Esophagus (tissue), 2 donors: ENCODE measurements at regions not wholly inside any gene's neighbourhood (a gene's known extent, or its start where the extent isn't known, plus 50 kb on each side); places are given as distances from the start of the nearest gene placed in this dataset.
"Not testable (repeated sequence)": the region's sequence is repeated elsewhere in the genome, so short reads cannot be mapped to it uniquely, and the experiment has no call there.

ENCODE experiments used
- H3K27ac ChIP-seq, 2 donors: one replicate each; pipeline ENCODE4 v1.5.1; 2013; ENCODE audit warnings: low read depth in 2 of 2, mild to moderate bottlenecking in 2 of 2, inconsistent platforms in 1 of 2, low read length in 1 of 2, moderate library complexity in 1 of 2
- H3K27me3 ChIP-seq, 2 donors: one replicate each; pipeline ENCODE4 v1.6.1; 2013; ENCODE audit warnings: low read length in 2 of 2, control low read depth in 1 of 2, mild to moderate bottlenecking in 1 of 2; ENCODE audit not compliant: insufficient read depth in 2 of 2, control insufficient read depth in 1 of 2
- H3K36me3 ChIP-seq, 2 donors: one replicate each; pipeline ENCODE4 v1.6.1; 2013; ENCODE audit warnings: low read length in 1 of 2; ENCODE audit not compliant: control insufficient read depth in 2 of 2, insufficient read depth in 2 of 2
- H3K4me1 ChIP-seq, 2 donors: one replicate each; pipeline ENCODE4 v1.6.1; 2013; ENCODE audit warnings: low read length in 1 of 2; ENCODE audit not compliant: control insufficient read depth in 2 of 2, insufficient read depth in 2 of 2
- H3K4me3 ChIP-seq, 2 donors: one replicate each; pipeline ENCODE4 v1.5.1; 2013; ENCODE audit warnings: low read length in 2 of 2, mild to moderate bottlenecking in 2 of 2, low read depth in 1 of 2, moderate library complexity in 1 of 2
- H3K9me3 ChIP-seq, 2 donors: one replicate each; pipeline ENCODE4 v1.6.1; 2013; ENCODE audit warnings: mild to moderate bottlenecking in 2 of 2, low read depth in 1 of 2, low read length in 1 of 2, moderate library complexity in 1 of 2; ENCODE audit not compliant: control insufficient read depth in 2 of 2, insufficient read depth in 1 of 2
- WGBS, 2 donors: extraction: QIAGEN DNeasy Blood & Tissue Kit; methylation state at CpG; one replicate each; pipeline ENCODE4 v1.1.7; 2013; 5-methylcytosine and 5-hydroxymethylcytosine counted together
- donor health status: healthy with polysubstance abuse.
- donor health status: Bipolar disorder and iron deficiency.

DNA sequence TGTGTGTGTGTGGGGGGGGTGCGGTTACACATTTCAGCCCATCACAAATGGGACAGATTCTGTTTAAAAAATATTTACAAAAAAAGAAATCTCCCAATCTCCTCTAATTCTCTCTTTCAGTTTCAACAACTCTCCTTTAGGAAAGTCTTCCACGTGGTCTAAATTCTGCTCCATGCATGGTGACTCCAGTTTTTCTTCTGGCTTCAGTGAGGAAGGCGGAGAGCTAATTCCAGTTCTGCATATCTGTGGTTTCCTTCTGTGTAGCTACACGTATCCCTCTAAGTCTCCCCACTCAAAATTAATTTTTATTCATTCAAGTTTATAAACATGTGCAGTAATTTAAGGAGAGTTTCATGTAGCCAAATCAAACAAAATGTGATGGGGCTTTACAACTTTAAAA lies 111.6 kb downstream of the SLC4A3 start:
- 47 to 61% methylated on average over 4 of the region's 4 CpGs for WGBS, 2 donors
- no peak overlapping the region for H3K4me3 ChIP-seq
- H3K4me1 ChIP-seq: peaks cover 6 to 8% of the 10 kb centered on the region in 2 donors
- H3K9me3 ChIP-seq: no peaks in the 10 kb centered on the region
- no peak overlapping the region for H3K27ac ChIP-seq
- H3K27me3 ChIP-seq: no peaks in the 10 kb centered on the region
- H3K36me3 ChIP-seq: no peaks in the 10 kb centered on the region

GRCh38 chr2:219739866-219740440 lies 112.5 kb downstream of the SLC4A3 start:
- H3K27ac ChIP-seq: no peak overlapping the region
- H3K4me1 ChIP-seq: peaks cover 6 to 8% of the 10 kb centered on the region in 2 donors

DNA sequence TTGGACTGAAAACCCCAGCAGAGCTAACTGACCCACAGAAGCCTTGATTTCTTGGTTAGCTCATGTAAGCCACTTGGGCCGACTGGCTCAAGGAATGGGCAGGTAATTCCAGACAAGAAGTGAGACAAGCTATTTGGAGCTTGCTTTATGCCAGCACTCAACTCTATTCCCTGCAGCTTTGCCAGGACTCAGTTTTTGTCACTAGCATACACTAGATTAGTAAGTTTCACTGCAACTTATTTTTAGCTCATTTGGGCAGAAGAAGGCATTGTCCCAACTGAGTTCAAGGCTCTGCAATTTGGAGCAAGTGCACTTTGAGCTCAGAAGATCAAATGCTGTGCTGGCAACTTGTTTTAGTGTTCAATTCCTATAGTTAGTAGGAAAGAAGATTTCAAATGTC lies 116.1 kb downstream of the SLC4A3 start:
- Histone ChIP-seq H3K9me3 (no peaks in the 10 kb centered on the region), H3K4me3 (no peak overlapping the region), H3K4me1 (peaks cover 6 to 8% of the 10 kb centered on the region in 2 donors), H3K36me3 (no peaks in the 10 kb centered on the region), H3K27ac (no peak overlapping the region), H3K27me3 (no peaks in the 10 kb centered on the region)
- WGBS, 2 donors: 47 to 54% methylated on average over 1 of the region's 1 CpG

More at GRCh38 chr2:219739866-219740440, 112.5 kb downstream of the SLC4A3 start:
- Histone ChIP-seq H3K4me3 (no peak overlapping the region), H3K27me3 (no peaks in the 10 kb centered on the region), H3K36me3 (no peaks in the 10 kb centered on the region), H3K9me3 (no peaks in the 10 kb centered on the region)
- 66 to 85% methylated on average over 13 of the region's 13 CpGs for WGBS, 2 donors

DNA sequence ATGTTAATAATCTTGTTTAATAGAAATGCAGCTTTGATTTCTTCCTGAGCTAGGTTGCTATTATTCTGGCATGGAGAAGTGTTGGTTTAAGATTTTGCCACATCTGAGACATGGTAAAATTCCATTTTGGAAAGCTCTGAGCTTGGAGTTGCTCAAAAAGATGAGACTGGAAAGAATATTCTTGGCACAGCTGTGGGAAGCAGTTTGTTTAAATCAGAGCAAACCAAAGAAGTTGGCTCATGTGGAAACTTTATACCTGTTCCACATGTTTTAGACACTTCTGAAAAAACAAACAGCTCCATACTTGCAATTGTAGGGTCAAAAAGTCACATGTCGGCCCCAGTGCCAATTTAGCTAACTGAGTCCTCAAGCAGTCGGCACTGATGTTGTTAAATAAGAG lies 116.6 kb downstream of the SLC4A3 start:
- 39 to 48% methylated on average over 2 of the region's 2 CpGs for WGBS, 2 donors
- Histone ChIP-seq H3K27me3 (no peaks in the 10 kb centered on the region), H3K9me3 (no peaks in the 10 kb centered on the region), H3K27ac (no peak overlapping the region), H3K36me3 (no peaks in the 10 kb centered on the region), H3K4me3 (no peak overlapping the region), H3K4me1 (peaks cover 6 to 8% of the 10 kb centered on the region in 2 donors)

DNA sequence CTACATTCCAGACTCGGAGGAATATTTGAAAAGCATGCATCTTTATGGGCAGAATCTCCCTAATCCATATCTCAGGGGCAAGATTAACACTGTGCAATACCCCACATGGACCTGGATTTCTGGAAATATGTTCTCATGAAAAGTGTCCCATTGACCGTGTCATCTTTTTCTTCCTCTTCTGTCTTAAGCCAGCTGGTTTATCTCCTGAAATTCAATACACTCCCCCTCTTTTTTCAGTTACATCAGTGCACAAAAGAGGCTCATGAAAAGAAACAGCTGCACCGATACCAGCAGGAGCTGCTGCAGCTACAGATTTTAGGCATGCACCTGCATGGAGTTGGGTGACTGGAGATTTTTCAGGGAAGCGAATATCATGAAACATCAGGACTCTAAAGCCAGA lies 117.2 kb downstream of the SLC4A3 start:
- 31 to 57% methylated on average over 4 of the region's 4 CpGs for WGBS, 2 donors
- no peaks in the 10 kb centered on the region for H3K9me3 ChIP-seq
- H3K36me3 ChIP-seq: no peaks in the 10 kb centered on the region

DNA sequence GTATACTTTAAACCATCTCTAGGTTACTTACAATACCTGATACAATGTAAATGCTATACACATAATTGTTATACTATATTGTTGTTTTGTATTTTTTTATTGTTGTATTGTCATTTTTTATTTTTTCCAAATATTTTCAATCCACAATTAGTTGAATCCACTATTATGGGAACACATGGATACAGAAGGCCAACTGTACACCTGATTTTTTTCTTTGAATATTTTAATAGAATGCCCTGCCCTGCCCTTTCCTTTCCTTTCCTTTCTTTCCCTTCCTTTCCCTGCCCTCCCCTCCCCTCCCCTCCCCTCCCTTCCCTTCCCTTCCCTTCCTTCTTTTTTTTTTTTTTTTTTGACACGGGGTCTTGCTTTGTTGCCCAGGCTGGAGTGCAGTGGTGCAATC lies 120.2 kb downstream of the SLC4A3 start:
- 70% methylated on average over 1 of the region's 1 CpG; no CpG with 5 or more reads in 1 of the 2 donors for WGBS, 2 donors
- no peaks in the 10 kb centered on the region for H3K9me3 ChIP-seq
- no peak overlapping the region for H3K4me3 ChIP-seq
- no peaks in the 10 kb centered on the region for H3K36me3 ChIP-seq
- no peaks in the 10 kb centered on the region for H3K27me3 ChIP-seq
- peaks cover 2% of the 10 kb centered on the region in 2 donors for H3K4me1 ChIP-seq
- H3K27ac ChIP-seq: no peak overlapping the region

More for the DNA sequence above, 117.2 kb downstream of the SLC4A3 start:
- no peak overlapping the region for H3K4me3 ChIP-seq
- no peak overlapping the region for H3K27ac ChIP-seq
- no peaks in the 10 kb centered on the region for H3K27me3 ChIP-seq
- peaks cover 6 to 8% of the 10 kb centered on the region in 2 donors for H3K4me1 ChIP-seq

DNA sequence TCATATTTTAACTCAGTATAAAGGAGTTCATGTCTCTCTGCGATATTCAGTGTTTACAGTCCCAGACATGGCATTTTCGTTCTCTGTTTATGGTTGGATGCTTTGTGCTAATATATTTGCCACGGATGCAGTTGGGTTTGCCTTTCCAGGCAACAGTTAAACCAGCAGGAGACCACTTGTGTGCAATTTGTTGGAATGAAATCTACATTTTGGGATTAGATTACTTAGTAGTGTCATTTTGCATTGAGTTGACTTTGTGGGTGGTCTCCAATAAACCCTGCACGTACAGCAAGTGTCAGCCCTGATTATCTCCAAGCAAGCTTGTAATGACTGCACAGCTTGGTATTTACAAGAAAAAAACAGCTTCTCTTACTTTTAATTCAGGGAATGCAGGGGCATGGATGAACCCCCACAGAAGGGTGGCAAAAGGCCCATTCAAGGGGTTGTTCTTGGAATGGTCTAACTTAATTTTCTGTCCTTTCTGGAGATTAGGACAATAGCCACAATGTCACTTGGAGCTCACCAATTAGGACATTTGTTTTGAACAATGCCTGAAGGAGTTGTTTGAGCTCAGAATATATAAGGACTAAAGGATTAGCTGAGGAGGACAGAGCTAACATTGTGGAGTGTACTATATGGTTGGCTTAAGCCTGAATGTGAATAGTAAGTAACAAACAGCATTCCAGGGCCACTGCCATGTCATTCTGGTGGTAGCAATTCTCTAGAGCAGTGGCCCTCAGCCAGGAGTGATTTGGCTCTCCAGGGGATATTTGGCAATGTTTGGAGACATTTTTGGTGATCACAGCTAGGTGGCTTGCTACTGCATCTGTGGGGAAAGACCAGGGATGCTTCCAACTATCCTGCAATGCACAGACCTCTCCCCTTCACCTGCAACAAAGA lies 121.5 kb downstream of the SLC4A3 start:
- no peaks in the 10 kb centered on the region for H3K36me3 ChIP-seq
- H3K27ac ChIP-seq: no peak overlapping the region
- no peaks in the 10 kb centered on the region for H3K27me3 ChIP-seq
- H3K9me3 ChIP-seq: no peaks in the 10 kb centered on the region
- no peaks in the 10 kb centered on the region for H3K4me1 ChIP-seq
- H3K4me3 ChIP-seq: no peak overlapping the region
- 79% methylated on average over 4 of the region's 4 CpGs for WGBS, 2 donors

DNA sequence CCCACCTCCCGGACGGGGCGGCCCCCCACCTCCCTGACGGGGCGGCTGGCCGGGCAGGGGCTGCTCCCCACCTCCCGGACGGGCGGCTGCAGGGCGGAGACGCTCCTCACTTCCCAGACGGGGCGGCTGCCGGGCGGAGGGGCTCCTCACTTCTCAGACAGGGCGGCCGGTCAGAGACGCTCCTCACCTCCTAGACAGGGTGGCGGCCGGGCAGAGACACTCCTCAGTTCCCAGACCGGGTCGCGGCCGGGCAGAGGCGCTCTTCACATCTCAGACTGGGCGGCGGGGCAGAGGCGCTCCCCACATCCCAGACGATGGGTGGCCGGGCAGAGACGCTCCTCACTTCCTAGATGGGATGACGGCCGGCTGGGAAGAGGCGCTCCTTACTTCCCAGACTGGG lies 123.7 kb downstream of the SLC4A3 start:
- WGBS, 2 donors: 94 to 96% methylated on average over 30 to 34 of the region's 34 CpGs
- H3K27me3 ChIP-seq, H3K4me3 ChIP-seq, H3K27ac ChIP-seq, H3K9me3 ChIP-seq, H3K4me1 ChIP-seq, H3K36me3 ChIP-seq: not testable (repeated sequence)

GRCh38 chr2:219752726-219753125 lies 125.3 kb downstream of the SLC4A3 start:
- Histone ChIP-seq H3K9me3 (no peaks in the 10 kb centered on the region), H3K27ac (no peak overlapping the region), H3K27me3 (no peaks in the 10 kb centered on the region), H3K4me3 (no peak overlapping the region), H3K4me1 (no peaks in the 10 kb centered on the region), H3K36me3 (no peaks in the 10 kb centered on the region)
- WGBS, 2 donors: 65 to 71% methylated on average over 2 of the region's 2 CpGs
